Activated T-cell treated with anti-CD3 and anti-CD28 coated beads, Interleukin-2, amount 50 U/mL, for 1 hour (primary cell): ENCODE measurements at regions not wholly inside any gene's neighbourhood (a gene's known extent, or its start where the extent isn't known, plus 50 kb on each side); places are given as distances from the start of the nearest gene placed in this dataset.

Source experiments
- DNase-seq: peaks from one replicate; pipeline ENCODE4 v3.0.0-alpha.2; 2020

DNA sequence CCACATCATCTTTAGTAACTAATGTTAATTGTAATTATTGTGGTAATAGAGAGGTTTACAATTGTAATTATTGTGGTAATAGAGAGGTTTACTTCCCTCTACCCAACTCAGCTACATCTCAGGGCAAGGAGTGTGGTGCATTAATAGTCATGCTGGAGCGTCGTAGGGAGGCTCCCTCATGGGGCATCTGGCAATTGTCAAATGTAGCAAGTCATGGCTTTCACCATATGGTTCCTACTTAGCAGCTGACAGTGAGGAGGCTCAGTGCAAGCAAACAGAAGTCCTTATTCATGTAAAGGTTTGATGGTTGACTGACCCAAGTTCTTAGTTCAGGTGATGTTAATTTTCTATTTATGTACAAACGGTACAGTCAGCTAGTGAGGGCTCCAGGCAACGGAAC lies 1012.0 kb downstream of the FLRT2 start:
- DNase-seq = no peak

DNA sequence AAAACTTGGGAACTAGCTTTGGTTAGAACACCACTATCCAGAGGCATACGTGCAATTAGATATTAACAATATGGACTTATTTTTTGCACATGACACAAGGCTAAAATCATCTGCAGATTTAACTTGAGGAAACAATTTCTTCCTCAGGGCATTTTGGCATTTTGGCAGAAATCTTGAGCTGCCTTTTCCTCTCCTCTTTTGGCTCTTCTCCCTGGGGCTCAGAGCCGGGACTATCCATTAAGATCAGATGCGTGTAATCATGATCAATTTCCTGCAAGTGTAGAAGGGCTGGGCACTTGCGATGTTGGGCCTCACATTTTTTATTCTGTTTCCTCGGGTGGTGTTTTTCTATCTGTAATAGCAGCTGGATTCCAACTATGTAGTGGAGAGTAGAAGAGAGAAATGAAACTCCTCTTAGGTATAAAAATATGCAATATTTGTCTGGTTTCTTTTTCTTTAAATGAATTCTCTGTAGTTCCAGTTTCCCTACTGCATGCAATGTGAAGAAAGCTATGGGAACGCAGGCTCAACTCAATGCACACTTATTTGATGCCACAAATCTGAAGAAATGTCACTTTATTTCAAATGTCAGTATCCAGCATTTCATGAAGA lies 1010.8 kb downstream of the FLRT2 start:
- DNase-seq = no peak

DNA sequence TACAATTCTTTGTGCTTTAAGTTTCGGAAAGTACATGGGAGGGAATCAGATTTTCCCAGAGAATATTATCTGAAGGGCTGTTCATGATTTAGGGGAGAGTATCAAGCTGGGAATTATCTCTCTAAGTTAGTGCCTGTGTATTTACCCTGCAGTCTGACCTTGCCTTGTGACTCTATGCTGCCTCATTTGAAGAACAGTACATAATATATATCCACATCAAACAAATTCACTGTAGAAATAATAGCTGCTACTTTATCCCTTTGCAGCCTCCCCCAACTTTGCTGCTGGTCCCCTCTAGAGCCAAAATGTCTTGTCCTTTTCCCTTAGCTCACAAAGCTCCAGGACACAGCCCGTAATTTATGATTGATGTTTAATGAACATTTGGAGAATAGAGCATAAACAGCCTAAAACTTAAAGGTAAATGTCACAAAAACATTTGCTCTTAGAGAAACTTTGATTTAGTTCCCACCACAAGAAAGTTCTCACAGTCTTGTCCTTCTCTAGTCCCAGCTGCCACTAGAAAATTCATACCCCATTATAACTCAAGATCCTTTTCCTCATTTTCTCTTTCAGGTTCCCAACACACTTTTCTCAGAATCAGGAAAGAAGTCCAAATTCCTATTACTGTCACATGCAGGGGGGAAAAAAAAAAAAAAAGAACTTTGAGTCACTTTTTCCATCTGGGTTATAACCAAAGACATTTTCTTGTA lies 1009.6 kb downstream of the FLRT2 start:
- DNase-seq = no peak

DNA sequence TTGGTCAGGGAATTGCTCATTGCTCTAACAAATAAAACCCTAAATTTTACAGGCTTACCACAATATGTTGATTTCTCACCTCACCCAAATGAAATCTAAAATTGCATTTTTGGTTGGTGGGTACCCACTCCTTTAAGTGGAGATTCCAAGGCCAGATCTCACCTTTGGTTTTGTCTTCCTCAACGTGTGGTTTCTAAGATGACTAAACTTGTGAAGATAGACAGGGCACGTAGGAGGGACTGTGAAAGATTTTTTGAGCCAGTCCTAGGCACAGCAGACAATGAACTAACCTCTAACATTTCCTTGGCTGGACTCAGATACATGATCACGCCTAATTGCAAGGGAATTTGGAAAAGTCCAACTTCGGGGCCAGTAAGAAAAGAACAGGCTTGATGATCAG lies 1003.9 kb downstream of the FLRT2 start:
- no peak for DNase-seq

DNA sequence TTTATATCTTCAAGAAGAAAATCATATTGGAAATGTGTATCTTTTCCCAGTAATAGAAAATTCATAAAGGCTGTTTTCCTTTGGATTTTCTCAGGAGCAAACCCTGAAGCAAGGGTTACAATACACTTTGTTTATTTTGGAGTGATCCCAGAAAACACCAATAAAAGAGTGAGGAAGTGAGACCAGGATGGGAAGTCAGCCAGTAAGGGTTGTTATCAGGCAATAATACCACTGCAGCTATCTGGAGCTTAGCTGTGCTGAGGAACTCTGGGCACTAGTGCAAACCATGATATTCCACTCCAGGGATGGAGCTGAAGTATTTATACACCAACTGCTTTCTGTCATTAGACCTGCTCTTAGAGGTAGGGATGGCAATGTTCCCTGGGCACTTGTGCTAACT lies 1002.3 kb downstream of the FLRT2 start:
- DNase-seq = no peak

DNA sequence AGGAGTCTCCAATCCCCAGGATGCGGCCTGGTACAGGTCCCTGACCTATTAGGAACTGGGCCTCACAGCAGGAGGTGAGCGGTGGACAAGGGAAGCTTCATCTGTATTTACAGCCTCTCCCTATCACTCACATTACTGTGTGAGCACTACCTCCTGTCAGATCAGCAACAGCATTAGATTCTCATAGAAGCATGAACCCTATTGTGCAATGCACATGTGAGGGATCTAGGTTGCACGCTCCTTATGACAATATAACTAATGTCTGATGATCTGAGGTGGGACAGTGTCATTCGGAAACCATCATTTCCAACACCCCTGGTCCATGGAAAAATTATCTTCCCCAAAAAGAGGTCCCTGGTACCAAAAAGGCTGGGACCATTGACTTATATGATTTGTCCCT lies 1000.5 kb downstream of the FLRT2 start:
- DNase-seq = no peak

DNA sequence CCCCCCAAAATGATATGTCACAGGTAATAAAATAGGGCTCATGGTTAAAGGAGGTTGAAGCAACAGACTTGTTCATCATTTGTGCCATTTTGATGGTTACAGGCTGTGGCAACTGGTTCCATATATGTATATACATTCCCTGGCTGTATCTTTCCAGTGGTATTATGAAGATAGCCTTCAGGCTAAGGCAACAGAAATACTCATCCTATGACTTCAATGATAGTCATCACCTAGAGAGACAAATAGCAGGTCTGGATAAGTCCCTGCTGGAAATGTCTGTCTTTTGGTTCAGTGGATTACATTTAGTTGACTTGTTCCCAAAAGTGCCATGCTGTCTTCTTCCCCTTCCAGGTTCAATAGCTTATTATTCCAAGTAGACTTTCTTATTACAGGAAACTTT lies 997.4 kb downstream of the FLRT2 start:
- DNase-seq = no peak

DNA sequence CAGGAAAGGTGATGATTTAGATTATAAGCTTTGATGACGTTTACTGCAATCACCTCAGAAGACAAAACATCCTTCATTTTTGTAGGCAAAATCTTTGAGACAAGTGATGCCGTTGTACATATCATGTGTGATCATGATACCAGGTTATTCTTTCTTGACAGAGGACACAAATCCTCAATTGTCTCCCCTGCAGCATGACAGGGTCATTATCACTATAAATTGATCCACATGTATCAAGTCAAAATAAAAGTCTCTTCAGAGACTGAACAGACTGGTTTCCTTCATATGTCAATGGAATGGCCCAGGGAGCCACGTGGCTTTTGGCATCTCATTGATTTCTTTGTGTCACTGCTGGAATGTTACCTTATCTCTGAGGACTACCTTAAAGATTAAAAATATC lies 995.7 kb downstream of the FLRT2 start:
- no peak for DNase-seq

DNA sequence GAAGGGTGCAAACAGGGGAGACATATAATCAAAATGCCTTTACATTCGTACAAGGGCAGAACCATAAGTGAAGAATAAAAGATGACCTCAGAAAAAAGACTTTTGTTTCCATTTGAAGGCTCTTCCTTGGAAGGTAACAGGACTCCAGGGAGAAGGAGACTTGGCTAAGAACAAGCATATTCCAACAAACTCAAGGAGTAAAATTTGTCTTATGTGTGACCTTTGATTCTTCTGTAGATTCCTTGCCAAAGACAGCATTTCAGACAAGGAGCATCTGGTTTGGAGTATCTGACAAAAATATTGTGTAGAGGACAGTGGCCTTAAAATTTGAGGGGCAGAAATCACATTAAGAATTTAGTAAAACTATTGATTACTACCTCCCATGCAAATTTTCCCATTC lies 991.9 kb downstream of the FLRT2 start:
- DNase-seq = no peak

DNA sequence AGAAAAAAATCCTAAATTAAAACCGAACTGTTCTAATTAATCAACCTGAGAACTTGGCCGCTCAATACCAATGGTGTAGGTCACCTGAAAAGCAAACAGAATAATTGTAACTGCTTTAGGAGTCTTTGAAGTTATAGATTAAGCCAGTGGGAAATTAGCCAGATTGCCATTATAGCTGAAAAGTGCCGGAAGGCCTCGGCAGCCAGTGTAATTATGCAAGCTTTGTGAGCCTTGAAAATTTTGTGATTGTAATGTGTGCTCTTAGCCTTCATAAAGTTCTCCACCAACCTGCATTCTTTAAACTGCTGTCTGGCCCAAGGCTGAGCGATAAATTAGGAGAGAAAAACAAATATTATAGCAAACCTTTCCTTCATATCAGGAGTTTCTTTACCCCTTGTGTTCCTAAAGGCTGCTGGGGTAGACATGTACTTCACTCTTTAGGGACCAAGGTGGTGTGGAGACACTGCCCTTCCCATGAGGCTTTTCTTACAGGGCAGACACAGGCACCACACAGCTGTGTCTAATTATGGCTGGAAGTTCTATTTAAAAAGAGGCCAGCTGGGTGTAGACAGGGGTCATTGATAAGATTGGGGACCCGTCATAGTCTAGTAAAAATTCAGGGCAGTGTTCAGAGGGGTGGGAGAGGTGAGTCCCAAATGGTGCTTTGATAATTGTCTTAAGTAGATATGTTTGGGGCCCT lies 991.2 kb downstream of the FLRT2 start:
- no peak for DNase-seq

DNA sequence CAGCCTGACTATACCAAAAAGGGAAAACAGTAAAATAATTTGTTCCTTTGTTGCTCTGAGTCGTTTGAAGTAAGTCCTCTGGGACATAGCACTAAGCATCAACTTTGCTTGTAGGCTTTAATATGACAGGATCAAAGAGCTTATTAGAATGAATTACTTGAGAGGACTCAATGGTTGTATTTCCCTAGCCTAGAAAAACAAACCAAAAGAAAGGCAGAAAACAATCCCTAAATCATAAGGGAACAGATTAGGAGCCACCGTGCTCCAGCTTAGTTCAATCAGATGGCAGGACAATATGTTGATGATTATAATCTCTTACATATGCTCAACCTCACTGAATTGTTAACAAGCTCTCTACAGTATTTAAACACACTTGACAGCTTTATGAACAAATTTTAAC lies 988.4 kb downstream of the FLRT2 start:
- DNase-seq = no peak

DNA sequence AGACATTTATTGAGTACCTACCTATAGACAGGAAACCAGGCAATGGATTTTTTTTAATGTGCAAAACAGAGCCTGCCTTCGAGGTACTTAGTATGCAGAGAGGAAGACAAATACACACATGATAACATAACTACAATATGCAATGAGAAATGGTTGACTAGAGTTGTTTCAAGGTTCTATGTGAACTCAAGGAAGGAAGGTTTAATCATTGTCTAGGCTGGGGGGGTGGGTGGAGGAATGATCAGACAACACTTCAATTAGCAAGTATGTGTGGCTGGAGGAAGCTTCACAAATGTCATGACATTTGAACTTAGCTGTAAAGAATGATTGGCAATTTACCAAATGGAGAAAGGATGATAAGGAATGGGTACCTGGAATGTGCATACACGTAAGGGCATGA lies 985.3 kb downstream of the FLRT2 start:
- no peak for DNase-seq

DNA sequence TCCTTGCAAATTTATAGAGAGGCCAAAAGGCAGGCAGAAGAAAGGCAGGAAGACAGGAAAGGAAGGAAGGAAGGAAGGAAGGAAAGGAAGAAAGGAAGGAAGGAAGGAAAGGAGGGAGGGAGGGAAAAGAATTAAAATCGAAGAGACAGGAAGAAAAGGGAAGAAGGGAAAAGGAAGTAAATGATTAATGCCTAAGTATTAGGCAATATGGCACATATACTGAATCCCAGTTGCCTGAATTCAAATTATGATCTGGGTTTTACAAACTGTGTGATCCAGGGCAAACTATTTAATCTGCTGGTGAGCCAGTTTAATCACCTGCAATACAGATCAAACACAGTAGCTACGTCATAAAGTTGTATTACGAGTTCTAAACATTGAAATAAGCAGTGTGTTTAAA lies 983.6 kb downstream of the FLRT2 start:
- no peak for DNase-seq

DNA sequence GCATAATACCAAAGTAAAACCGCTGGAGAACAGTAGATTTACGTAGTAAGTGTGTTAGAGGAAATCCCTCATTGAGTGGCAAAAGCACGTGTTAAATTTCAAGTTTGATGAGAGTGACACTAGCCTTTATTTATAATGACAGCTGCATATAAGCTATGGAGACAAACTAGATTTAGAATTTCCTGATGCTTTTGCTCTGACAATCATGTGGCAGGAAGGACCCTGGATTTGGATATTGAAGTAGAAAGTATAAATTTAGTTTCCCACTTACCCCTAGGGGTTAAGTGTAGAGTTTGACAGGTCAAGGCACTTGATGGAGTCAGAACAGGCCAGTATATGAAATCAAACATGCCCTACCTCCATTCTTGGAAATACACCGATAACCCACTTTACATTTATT lies 983.1 kb downstream of the FLRT2 start:
- DNase-seq = no peak

DNA sequence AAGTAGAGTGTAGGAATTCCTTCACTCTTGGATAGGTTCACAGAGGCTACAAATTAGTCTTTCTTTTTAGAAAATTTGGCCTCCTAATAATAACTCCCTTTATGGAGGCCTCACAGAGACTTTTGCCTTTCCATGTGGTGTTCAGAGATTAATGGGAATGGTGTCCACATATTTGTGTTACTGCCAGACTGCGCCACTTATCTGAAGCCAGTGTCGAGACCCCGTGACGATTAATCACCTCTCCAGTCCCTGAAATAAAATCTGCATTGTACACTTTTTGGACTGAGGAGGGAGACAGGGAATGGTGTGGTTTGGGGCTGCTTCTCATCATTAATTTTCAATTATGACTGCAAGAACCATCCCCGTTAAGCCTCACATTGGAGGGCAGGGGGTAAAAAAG lies 980.5 kb downstream of the FLRT2 start:
- DNase-seq = no peak

DNA sequence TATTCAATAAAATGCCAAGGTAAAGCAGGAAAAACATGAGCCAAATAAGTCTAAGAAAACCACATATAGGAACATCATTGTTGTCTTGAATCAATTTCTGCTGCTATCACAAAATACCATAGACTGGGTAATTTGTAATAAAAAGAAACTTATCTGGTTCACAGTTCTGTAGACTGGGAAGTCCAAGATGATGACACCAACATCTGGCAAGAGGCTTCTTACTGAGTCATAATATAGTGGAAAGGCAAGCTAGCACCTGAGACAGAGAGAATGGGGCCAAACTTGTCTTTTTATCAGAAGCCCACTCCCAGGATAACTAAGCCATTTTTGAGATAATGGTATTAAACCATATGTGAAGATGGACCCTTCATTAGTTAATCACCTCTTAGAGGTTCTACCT lies 975.9 kb downstream of the FLRT2 start:
- no peak for DNase-seq

DNA sequence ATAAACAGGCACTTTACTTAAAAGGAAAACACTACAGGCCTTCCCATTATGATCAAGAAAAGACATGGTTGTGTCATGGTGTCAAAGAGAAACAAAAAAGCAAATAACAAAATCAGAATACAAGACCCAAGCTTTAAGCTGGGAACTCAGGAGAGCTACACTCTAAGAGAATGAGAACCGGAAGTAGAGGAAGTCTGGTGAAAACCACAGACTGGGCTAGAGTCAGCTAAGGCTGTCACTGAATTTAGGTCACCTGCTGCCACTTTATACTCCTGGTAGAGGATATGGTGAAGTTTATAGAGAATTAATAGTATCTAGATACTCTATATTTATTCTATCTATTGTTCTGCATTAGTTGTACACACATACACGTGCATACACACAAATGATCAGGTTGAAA lies 971.7 kb downstream of the FLRT2 start:
- no peak for DNase-seq

DNA sequence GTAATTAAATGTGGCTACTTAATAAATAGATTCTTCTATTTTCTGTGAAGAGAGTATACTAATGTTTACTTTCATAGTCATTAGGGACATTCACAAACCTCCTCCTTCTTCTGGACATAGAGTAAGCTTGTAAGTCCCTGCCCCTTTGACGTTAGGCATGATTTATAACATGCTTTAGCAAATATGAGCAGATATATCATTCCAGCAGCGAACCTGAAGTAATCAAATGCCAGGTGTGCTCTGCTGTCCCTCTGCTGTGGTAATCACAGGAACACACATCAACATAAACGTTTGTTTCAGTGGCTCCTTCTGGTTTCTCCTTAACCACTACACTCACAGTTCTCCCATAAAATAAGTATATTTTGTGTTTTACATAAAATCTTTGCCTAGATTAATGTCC lies 961.8 kb downstream of the FLRT2 start:
- no peak for DNase-seq

DNA sequence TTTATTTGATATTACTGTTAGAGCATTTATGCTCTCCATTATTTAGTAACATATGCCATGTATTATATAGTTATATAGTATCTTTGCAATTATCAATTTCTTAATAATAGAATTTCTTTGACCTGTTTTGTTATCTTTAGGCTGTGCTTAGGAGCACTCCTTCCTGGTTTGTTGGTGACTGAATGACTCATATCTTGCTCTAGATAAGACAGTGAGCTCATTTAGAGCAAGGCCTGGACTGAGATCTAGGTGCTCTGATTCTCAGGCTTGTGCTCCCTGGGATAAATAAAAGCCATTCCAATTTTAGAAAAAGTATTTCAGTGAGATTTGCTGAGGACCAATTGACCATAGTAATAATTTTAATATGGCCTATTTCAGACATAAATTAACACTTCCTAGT lies 951.2 kb downstream of the FLRT2 start:
- DNase-seq = no peak

DNA sequence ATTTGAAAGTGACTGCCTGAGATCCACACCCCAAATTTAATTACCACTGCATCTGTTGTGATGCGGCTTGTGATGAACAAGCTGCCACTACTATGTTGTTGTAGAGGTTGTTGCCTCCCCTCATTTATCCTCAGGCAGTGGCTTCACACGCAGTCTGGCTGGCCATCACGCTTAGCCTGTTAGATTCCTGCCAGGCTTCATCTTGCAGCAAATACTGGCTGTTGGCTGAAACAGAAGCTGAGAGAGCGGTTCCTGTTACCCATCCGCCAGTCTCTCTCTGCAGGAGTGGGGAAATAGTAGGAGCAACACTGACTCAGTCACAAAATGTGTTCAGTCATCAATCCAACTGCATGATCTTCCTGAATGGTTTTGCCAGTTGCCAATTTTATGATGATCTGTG lies 934.4 kb downstream of the FLRT2 start:
- DNase-seq = no peak

DNA sequence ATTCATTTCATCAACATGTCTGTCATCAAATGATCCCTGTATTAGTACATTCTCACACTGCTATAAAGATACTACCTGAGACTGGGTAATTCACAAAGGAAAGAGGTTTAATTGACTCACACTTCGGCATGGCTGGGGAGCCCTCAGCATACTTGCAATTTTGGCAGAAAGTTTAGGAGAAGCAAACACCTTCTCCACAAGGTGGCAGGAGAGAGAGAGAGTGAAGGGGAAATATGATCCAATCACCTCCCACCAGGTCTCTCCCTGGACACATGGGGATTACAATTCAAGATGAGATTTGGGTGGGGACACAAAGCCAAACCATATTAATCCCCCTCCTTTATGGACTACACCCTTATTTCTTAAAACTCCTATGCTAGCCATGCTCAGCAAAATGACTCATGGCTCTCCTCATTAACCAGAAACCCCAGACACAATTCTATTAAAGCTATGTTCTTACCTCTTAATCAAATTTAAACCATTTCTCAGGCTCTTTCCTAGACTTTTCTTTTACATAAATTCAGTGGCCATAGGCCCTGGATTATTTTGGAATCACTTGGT lies 932.3 kb downstream of the FLRT2 start:
- DNase-seq = no peak

DNA sequence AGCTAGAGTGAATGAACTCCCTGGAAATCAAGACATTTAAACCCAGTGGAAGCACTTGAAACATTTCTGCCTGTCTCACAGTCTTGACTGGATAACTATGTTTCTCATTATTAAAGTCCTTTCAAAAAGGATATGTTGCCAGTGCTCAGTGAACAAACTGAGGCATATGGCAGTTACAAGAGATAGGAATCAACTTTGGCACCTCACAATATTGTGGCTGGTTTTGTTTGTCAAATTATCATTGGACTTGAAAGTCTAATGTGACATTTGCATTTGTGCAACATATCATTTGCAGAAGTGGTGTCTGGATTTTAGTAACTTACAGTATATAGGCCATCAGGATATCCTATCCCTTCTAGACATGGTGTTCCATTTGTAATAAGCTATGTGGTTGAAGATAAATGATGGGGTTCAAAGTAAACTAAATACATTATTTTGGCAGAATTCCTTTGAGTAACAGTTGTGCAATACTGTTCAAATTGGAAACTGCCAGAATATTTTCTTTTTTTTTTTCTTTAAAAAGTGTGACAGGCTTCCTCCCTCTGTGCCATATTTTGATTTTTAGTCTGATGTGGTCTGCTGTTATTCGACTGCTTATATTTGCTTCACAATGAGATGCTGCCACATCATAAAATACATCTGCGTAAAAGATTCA lies 927.7 kb downstream of the FLRT2 start:
- no peak for DNase-seq

DNA sequence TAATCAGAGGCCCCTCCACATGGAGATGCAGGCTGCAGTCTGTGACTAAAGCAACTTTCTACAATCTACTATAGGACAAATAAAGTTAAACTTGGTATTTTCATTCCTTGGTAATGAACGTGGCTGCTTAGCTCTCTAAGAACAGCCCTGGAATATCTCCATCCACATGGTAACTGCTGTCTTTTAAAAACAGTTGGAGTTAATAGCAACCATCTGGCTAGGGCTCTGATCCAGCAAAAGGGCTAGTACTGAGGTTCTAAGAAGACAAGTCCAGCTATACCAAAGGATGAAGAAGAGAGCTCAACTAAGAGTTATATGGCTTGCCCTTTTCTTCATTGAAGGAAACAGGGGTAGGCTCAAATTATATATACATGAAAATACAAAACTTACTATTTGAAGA lies 920.1 kb downstream of the FLRT2 start:
- DNase-seq = no peak

DNA sequence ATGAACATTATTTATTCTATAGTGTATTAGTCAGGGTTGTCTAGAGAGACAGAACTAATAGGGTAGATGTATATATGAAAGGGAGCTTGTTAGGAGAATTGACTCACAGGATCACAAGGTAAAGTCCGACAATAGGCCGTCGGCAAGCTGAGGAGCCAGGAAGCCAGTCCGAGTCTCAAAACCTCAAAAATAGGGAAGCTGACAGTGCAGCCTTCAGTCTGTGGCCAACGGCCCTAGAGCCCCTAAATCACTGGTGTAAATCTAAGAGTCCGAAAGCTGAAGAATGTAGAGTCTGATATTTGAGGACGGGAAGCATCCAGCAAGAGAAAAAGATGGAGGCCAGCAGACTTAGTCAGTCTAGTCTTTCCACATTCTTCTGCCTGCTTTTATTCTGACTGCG lies 912.2 kb downstream of the FLRT2 start:
- no peak for DNase-seq
